HG02678 (cell line): ENCODE measurements at regions not wholly inside any gene's neighbourhood (a gene's known extent, or its start where the extent isn't known, plus 50 kb on each side); places are given as distances from the start of the nearest gene placed in this dataset.

Experiments
- ATAC-seq: cut with Tn5 transposase; IDR thresholded peaks from one replicate; pipeline ENCODE4 v1.9.1; 2021; ENCODE audit warnings: mild to moderate bottlenecking, moderate library complexity; ENCODE audit not compliant: unreplicated experiment

DNA sequence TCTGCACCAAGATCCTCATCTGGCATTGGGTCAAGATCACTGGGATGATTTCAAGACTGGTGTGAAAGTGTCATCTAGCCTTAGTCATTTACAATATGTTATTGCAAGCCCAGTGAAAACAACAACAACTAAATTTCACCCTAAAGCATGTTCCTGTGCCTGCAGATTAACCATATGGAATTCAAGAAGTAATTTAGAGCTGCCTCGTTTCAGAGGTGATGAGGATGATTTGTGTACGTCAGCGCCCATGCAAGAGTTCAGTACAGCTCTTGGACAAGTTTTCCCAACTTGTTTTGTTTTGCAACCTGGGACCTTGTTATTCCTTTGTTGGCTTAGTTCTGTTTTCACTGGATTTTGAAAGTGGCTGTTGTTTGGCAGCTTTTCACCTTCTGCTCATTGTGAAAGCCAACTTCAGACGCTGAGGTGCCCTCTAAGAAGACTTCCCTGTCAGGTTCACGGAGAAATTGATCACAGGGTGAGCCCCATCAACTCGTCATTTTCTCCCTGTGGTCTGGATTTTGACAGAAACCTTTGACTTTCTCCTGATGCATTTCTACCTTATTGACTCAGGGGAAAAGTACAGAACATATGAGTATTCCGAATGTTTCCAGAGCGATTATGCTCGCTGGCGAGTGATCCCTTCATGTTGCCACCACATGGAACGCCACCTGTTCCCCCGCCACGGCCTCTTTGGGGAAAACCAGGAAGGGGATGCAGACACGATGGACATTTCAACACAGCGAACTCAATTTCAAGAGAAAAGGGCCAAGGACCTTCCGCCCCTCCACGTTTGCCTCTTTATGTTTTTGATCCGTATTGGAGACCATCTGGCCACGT lies 85.6 kb downstream of the FOXL1 start:
- ATAC-seq: no peak

DNA sequence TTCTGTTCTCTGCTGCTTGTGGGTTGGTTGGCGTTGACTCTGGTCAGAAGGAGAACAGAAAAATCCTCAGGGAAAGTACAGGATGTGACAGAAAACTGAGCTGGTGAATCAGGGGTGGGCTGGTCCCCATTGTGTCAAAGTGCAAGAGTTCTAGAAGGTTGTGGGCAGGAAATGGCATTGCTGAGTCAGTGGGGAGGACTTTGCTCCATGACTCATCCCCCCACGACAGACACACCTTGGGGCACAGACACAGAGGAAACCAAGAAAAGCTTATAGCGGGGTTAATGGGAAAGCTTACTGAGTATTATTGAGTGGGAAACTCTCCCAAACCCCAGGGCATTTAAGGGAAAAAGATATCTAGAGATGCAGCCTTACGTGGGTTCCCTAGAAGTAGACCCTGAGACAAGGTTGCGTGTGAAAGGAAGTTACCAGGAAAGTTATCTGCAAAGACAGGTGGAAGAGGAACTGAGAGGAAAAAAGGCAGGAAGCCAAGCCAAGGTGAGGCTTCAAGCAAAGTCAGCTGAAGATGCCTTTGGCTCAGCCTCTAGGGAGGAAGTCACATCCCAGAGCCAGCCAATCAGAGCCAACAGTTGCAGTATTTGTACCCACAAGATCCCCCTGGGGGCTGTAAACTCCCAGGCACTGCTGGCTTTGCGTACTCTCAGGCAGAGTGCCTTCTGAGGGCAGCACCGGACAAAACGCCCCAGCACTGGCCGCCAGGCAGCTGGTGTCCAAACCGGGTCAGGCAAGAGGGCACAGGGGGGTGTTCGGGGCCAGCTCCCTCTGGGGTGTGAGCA lies 86.4 kb downstream of the FOXL1 start:
- peak; percentile 69 for ATAC-seq

DNA sequence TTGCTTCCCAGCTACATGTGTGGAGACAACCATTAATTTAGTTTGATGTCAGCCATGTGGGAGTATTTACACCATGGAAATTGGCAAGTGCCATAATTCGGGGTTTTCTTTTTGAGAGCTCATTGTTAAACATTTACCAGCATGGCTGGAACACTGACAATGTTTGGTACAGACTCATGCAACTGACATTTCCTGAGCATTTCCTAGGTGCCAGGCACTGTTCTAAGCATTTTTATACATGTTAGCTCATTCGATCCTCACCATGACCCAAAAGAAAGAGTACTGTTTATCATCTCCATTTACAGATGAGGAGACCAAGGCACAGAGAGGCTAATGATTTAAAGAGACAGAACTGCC lies 86.9 kb downstream of the FOXL1 start:
- peak; percentile 15 for ATAC-seq

DNA sequence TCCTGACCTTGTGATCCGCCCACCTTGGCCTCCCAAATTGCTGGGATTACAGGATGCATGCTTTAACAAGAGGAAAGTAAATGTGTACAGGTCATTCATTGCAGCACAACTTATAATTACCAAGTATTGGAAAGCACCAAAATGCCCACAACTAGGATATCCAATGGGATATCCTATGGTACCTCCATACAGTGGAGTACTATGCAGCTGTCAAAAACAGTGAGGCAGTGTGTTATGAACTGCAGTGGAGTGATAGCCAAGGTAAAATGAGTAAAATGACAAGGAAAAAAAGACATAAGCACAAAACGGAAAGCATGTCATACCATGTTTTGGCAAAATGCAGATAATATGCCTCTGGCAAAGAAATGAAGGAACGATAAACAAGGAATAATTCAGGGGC lies 87.6 kb downstream of the FOXL1 start:
- ATAC-seq: no peak

DNA sequence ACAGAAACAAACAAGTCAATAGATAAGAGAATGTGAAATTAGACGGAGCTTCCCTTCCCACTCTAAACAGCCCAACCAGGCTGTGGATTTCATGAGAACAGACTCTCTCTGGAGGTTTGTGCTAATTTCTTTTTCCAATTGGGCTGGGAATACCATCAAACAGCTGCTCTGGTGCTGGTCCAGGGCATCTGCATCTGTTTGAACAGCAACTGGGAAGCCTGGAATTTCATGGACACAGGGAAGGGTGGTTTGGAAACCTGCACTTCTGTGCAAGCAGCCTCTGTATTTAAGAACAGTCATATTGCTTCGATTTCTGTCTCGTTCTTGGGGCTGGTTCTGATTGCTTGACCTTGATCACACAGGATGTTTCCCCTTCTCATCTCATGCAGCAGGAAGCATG lies 88.7 kb downstream of the FOXL1 start:
- no peak for ATAC-seq

DNA sequence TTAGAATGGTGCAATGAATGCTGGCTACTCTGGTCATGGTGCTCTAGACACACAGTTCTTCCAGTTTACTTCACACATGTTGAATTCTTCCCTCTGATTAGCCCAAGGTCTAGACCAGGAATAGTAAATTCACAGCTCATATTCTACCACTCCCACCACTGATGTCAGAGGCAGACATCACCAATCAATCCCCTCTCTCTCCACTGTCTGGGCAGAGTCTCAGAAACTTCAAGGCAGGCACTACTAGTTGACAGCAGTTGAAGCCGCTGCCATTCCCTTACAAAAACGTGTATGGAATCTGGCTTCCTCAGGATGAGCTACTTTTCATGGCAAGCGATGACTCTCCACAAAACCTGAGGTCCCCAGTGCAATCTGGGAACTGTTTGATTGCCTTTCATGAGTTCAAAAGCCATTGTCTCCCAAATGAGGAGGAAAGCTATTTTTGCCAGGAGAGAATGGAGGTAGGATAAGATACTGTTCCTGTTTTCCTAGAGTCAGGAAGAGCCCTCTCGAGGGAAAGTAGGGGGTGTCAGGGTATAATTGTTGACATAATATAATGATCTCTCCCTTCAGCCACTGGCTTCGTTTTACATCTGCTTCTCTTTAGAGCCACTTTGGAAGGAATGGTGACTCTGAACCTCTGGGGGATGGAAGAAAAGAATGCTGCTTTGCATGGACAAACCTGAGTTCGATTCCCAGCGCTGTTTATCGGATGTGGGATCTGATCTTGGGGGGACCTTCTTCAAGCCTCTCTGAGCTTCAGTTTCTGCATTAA lies 90.0 kb downstream of the FOXL1 start:
- no peak for ATAC-seq

DNA sequence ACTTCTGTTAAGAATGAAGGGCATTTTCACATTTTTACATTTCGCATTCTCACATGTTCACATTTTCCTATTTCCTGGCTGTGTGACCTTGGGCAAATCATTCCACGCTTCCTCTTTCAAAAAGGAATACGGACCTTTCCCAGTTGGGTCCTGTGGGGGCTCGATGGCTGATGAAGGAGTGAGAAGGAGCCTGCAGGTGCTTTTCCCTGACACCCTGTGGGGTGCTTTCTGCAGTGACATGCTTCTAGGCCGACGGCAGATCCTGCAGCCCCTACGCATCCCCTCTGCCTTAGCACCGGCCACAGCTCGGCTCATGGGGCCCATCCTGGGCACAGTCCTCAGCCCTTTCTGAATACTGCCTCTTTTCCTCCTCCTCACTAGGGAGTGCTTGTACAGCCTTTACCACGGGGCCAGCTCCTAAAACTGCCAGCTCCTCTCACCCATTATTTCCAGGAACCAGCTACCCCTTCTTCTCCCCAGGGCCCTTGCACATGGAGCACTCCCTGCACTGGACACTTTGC lies 91.0 kb downstream of the FOXL1 start:
- no peak for ATAC-seq

DNA sequence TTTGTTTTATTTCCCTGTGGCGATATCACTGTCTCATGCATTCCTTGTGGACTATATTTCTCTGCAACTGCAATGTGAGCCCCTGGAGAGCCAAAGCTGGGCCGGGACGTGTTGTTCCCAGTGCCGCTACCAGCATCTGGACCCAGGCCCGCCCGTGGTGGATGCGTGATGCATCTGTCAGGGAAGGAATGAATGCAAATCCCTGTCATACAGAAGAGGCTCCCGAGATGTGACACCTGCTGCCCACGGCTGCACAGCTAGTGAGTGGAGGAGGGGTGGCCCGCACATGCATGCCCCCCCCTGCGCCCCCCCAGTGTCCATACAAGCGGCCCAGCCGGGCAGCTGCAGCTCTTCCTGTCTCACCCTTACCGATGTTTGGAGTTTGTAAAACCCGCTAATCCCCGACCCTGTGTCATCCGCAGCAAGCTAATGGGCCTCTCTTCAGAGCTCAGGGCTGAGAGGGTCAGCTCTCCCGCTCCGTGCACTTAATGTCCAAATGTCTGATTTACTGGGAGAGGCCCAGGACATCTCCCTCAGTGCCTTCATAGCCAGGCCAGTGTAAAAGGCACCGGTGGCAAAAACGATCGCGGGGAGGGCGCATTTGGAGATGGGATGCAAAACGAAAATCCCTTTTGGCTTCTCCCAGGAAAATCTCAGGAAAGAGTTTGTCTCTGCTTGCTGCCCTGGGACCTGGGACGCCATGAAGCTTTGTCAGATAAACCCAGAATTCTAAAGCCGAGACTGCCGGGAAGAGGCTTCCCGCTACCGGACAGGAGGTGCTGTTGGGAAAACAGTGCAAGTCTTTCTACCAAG lies 91.8 kb downstream of the FOXL1 start:
- ATAC-seq: no peak

DNA sequence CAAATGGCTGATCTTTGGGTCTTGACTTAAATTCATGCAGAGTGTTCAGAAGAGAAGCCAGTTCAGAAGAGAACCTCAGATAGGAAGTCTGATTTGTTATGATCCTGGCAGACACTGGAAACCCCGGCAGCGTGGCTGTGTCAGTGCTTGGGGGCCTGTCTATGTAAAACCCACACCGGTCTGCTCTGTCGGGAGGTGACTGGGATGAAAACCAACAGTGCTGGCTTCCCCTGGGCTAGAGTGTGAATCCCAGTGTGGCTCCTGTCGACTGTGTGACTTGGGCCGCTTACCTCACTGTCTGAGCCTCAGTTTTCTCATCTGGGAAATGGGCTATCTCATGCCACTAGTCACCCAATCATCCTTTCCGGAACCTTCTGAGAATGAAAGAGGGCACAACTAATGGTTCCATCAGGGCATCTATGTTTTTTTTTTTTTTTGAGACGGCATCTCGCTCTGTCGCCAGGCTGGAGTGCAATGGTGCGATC lies 92.4 kb downstream of the FOXL1 start:
- ATAC-seq: no peak

DNA sequence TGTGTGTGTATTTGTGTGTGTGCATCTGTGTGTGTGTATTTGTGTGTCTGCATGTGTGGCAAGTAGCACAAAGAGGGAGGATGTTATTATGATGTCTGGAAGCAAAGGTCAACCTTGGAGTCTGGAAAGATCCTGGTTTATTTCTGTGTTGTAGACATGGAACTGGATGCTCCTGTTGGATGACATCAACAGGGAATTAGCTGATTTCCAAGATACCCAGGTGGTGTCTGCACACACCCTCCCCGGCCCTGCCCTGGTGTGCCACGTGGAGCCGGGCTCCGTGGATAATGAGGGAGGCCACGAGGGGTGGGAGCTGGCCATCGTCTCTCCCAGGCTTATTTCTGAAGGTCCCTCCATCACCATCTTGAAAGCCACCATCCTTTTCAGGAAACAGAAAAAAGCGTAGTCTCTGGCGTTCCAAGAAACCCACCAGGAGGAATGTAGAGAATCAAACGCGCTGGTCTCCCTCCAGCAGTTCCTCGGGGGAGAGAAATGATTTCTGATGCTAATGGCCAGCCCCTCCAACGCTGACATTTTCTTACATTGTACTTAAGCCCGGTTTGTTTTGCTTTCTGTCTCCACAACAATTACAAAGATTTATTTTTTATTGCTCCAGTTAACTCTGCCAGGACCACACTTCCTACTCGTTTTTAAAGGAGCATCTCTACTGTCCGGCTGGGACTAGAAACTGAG lies 93.3 kb downstream of the FOXL1 start:
- no peak for ATAC-seq

DNA sequence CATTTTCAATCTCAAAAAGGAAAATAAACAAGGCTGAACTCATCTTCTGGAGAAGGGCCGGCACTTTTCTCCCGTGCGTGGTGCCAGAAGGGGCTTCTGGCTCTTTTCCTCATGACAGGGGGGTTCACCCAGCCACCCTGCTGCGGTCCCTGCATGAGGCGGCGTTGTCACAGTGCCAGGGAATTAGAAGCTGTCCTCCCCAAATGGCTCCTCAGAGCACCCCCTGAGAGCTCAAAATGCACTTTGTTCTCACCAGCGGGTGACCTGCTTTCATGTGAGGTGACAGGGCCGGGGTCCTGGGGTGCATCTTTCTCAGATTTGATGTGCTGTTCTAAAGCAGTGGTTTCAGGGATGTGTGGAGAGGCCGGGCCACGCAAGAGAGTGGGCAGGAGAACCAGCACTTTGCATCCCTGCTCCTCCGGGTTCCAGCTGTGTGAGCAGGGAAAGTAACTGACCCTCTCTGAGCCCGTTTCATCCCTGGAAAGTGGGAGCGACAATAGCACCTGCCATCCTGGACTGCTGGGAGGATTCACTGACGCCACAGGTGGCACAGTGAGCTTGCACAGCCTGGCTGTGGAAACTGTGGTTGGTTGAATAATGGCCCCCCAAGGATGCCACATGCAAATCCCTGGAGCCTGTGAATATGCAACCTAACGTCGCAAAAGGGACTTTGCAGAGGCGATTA lies 94.0 kb downstream of the FOXL1 start:
- no peak for ATAC-seq

DNA sequence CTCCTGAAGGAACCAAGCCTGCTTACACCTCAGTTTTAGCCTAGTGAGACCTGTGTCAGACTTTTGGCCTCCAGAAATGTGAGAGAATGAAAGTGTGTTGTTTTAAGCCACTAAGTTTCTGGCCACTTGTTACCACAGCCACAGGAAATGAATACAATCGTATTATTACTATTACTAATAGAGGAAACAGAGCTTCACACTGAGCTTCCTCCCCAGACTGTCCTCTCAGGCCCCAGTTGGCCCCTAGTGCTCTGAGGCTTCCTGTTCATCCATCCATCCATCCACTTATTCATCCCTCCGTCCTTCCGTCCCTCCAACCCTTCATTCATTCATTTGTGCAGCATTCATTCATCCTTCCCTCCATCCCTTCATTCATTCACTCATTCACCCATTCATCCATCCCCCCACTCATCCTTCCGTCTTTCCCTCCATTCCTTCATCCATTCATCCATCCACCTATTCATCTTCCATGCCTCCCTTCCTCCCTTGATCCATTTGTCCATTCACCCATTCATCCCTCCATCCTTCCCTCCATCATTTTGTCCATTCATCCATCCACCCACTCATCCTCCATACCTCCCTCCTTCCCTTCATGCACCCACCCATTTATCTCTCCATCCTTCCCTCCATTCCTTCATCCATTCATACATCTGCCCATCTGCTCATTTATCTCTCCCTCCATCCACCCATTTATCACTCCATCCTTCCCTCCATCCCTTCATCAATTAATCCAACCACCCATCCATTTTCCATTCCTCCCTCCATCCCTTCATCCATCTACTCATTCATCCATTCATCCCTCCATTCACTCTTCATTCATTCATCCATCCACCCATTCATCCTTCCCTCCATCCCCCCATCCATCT lies 95.0 kb downstream of the FOXL1 start:
- ATAC-seq: no peak

DNA sequence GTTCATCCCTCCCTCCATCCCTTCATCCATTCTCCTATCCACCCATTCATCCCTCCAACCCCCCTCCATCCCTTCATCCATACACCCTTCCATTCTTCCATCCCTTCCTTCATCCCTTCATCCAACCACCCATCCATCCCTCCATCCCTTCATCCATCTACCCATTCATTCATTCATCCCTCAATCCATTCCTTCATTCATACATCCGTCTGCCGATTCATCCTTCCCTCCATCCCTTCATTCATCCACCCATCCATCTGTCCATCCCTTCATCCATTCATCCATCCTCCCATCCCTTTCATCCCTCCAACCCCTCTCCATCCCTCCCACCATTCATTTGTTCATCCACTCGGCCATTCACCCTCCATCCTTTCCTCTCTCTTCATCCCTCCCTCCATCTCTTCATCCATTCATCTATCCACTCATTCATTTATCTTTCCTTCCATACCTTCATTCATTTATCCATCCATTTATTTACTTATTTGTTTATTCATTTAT lies 95.7 kb downstream of the FOXL1 start:
- no peak for ATAC-seq

DNA sequence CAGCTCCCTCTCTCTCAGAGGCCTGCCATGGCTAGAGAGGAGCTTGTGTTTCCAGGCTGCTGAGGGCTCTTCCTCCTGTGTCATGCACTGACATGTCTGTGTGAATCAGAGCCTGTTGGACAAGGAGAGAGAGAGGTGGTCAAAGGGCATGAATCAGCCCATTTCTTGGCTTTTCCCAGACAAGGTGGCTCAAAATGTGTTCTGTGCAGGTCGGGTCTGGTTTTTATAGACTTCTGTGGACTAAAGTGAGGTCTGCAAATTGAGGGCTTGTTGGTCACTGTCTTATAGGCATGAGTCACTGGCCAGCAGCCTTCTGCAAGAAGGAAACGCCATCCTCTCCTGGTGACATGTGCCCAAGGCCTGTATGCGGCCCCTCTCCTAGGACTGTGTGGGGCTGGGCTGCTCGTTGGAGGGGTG lies 97.9 kb downstream of the FOXL1 start:
- ATAC-seq: no peak

DNA sequence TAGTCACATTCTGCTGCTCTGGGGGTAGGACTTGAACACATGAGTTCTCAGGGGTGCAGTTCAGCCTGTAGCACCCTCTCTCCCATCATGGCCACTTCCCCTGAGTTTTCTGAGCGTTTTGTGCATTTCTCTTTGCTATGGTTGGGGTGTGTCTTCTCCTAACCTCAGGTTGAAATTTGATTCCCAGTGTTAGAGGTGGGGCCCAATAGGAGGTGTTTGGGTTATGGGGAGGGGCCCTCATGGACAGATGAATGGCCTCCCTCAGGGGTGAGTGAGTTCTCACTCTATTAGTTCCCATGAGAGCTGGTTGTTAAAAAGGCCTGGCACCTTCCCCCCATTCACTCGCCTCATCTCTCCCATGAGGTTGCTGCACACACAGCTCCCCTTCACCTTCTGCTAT lies 101.1 kb downstream of the FOXL1 start:
- ATAC-seq: no peak

DNA sequence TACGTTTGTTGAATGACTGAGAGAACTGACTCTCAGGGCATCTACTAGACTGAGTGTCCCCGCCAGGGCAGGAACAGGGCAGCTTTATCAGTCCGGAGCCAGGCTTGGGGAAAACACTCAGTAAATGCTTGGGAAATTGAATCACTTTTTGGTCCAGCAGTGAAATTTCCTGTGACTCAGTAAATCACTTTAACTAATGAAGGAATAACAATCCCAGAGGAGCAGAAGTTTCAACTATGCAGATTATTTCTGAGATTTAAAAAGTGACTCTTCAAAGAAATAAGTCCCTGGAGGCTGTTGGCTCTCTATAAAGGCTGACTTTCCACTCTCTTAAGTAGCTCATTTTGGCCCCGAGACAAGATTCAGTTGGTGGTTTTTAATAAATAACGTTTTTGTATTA lies 101.8 kb downstream of the FOXL1 start:
- no peak for ATAC-seq

DNA sequence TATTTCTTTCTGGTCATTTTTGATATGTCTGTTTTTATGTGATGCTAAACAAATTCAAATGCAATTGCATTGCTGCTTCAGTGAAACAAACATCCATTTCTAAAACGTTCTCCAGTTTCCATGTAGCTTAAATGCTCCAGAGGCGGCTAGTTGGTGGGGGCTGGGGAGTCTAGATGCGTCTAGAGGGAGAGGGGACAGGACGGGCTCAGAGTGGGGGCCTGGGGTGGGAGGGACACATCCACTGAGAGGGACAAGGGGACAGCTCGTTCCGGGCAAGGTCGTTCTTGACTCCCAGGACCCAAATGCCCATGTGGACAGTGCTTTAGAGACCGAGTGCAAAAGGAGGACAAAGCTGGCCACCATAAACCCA lies 102.3 kb downstream of the FOXL1 start:
- ATAC-seq: no peak
